ENCODE measurements at regions not wholly inside any gene's neighbourhood (a gene's known extent, or its start where the extent isn't known, plus 50 kb on each side); places are given as distances from the start of the nearest gene placed in this dataset.
"Not testable (repeated sequence)": the region's sequence is repeated elsewhere in the genome, so short reads cannot be mapped to it uniquely, and the experiment has no call there.

DNA sequence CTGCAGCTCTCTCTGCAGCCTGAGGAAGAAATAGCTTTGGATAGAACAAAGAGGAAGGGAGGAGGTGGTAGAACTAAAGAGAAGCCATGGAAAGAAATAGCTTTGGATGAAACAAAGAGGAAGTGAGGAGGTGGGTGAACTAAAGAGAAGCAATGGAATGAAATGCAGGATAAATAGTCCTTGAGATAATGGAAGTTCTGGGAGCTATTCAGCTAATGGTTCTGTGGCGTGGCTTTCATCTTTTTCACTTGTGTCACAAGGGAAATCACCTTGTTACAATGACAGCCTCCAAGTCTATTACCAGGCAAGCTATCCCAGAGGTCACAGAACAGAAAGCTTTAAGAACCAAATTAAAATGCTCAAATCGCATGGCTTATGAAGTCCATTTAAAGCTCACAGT, 141.3 kb upstream of the ARG1 start:
- DNase-seq: no peak

DNA sequence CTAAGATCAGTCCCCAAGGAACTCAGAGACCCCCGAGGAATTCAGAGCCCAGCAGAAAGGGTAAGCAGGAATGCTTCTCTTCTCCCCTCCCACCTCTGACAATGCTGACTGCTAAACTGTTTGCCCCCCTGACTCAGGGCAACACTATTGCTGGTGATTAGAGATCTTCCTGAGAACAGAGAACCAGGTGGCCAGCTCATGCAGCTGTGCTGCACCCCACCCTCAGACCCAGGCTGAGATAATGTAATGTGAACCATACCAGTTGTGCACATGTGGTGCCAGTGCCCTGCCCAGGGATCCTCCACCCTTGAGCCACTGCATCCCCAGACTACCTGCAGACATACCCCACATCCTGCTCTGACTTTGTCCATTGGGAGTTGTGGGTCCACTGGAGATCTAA, 139.1 kb upstream of the ARG1 start:
- no peak for DNase-seq

DNA sequence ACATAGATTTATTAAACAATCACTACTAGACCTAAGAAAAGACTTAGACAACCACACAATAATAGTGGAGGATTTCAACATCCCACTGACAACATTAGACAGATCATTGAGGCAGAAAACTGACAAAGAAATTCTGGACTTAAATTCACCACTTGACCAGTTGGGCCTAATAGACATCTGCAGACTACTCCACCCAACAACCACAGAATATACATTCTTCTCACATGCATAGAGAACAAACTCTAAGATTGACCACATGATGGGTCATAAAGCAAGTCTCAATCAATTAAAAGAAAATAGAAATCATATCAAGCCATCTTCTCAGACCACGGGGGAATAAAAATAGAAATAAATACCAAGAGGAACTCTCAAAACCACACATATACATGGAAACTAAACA, 136.7 kb upstream of the ARG1 start:
- no peak for DNase-seq

GRCh38 chr6:131443014-131443413, 130.0 kb upstream of the ARG1 start:
- no peak for DNase-seq

- no peak for DNase-seq
Observed at GRCh38 chr6:131443514-131443913, 129.5 kb upstream of the ARG1 start.

DNA sequence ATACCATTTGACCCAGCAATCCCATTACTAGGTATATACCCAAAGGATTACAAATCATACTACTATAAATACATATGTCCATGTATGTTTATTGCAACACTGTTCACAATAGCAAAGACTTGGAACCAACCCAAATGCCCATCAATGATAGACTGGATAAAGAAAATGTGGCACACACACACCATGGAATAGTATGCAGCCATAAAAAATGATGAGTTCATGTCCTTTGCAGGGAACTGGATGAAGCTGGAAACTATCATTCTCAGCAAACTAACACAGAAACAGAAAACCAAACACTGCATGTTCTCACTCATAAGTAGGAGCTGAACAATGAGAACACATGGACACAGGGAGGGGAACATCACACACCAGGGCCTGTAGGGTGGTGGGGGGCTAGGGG, 127.7 kb upstream of the ARG1 start:
- not testable (repeated sequence) for DNase-seq

DNA sequence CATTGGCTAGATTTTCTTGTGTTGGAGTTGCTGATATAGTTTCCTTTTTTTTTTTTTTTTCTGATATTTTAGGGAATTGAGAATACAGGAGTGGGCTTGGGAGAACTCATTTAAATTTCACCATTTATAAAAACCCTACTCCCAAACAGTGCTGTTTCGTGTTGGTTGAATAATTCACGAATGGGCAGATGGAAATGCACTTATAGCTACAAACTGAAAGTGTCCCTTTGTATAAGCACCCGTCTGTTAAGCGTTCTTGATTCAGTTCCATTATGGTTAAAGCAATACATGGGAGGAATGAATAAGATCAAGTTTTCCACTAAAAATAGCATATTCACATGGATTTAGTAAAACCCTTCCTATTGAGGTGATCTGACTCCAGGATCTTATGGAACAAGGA, 122.2 kb upstream of the ARG1 start:
- DNase-seq: no peak

DNA sequence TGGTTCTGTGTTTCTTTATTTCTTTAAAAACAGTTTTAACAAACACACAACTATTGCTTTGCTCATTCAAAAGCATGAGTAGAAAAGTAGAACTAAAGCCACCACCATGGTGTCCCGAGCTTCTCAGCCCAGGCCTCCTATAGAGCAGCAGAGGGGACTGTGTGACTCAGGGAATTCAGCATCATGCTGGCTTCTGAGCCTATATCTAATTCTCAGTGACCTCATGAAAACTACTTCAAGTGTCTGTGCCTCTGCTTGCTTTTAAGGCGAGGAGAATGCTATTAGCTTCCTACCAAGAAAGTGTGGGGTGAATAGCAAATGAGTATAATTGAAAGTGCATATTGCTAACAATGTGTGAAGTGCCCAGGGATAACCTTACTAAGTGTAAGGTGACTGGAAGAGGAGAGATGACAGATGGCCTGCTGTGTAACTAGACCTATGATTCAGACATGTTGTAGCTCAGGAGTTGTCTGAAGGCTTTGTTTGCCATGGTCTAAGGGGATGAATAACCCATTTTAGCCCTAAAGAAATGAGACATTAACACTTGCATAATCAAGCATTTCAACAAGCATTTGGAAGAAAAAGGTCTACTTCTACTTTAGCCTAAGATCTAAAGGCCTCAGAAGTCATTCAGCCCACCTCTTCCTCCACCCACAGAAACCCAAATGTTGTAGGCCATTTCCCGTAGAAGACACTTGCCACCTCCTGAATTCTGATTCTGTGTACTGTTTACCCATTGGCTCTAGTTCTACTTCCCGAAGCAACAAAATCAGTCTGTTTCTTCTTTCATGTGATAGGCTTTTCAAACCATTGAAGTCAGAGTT, 121.5 kb upstream of the ARG1 start:
- DNase-seq: no peak

DNA sequence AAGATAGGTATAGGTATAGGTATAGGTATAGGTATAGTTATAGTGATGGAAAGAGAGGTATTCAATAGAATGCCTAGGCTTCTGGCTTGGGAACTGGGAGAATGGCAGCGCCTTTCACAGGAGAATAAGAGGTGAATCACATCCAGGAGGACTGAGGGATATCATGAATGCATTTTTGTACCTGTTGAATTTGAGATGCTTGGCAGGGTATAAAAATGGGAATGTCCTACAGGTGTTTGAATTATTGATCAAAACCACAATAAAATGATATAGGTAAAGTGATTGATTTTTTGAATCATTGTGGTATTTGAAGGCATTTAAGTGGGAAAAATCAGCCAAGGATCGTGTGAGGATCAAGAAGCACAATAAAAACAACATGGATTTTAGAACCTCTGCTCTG, 119.2 kb upstream of the ARG1 start:
- DNase-seq: no peak

DNA sequence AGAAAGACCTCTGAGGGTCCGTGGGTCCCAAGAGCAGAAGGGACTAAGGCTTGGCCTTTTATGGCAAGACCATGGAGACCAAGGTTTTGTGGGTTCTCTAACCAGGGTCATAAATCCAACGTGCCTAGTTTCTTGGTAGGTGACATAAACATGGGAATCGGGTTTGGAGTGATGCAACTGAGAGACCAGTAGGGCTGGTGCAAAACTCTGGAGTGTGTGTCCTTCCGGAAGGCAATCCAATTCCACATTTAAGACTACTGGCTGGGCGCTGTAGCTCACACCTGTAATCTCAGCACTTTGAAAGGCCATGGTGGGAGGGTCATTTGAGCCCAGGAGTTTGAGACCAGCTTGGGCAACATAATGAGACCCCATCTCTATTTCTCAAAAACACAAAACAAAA, 116.5 kb upstream of the ARG1 start:
- DNase-seq: no peak

- no peak for DNase-seq
Observed at GRCh38 chr6:131459005-131459404, 114.0 kb upstream of the ARG1 start.

DNA sequence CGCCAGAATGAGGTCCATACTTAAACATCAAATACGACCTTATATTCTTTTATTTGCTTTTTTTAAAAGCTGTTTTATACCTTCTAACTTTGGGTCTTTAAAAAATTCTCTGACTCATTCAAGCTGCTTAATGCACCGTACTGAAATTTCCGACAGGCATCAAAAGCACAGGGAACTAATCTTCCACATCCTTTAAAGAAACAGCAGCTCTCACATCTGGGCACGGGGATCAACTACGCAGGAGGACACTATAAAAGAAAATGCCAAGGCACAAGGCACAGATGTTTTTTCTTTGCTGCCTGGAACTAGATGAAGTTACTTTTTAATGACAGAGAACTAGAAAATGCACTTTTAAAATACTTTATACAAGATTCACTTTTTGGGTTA, 112.4 kb upstream of the ARG1 start:
- DNase-seq: no peak

DNA sequence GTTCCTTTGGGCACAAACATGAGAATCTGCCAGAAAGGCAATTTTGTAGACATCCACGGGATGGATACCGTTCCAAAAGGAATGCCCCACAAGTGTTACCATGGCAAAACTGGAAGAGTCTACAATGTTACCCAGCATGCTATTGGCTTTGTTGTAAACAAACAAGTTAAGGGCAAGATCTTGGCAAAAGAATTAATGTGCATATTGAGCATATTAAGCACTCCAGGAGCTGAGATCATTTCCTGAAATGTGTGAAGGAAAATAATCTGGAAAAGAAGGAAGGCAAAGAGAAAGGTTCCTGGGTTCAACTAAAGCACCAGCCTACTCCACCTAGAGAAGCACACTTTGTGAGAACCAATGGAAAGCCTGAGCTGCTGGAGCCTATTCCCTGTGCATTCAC, 103.9 kb upstream of the ARG1 start:
- DNase-seq: no peak

- DNase-seq: no peak
Observed at GRCh38 chr6:131470534-131470933, 102.5 kb upstream of the ARG1 start.

DNA sequence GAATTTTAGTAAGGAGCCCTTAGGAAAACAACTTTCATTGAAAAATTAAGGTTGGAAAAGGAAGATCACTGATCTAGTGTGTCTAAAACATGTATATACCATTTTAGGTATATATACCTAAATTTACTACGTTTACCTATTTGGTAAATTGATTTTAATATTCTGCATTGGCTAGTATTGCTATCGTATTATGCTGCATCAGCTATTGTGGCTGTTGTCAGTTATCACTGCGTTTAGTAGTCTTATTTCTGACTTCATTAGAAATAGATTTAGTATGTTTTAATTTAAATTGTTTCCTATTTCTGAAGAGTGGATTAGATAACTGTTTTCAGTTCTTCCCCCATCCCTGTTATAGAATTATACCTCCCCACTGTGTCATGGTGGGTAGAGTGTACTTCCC, 101.7 kb upstream of the ARG1 start:
- no peak for DNase-seq

- not testable (repeated sequence) for DNase-seq
Observed at GRCh38 chr6:131473303-131473702, 99.7 kb upstream of the ARG1 start.

- DNase-seq: no peak
Observed at GRCh38 chr6:131476362-131476761, 96.7 kb upstream of the ARG1 start.

DNA sequence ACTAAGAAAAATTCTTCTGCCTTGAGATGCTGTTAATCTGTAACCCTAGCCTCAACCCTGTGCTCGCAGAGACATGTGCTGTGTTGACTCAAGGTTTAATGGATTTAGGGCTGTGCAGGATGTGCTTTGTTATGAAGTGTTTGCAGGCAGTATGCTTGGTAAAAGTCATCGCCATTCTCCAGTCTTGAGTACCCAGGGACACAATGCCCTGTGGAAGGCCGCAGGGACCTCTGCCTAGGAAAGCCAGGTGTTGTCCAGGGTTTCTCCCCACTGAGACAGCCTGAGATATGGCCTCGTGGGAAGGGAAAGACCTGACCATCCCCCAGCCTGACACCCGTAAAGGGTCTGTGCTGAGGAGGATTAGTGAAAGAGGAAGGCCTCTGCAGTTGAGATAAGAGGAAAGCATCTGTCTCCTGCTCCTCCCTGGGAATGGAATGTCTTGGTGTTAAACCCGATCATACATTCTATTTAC, 94.2 kb upstream of the ARG1 start:
- not testable (repeated sequence) for DNase-seq

GRCh38 chr6:131486608-131487007, 86.4 kb upstream of the ARG1 start:
- no peak for DNase-seq

DNA sequence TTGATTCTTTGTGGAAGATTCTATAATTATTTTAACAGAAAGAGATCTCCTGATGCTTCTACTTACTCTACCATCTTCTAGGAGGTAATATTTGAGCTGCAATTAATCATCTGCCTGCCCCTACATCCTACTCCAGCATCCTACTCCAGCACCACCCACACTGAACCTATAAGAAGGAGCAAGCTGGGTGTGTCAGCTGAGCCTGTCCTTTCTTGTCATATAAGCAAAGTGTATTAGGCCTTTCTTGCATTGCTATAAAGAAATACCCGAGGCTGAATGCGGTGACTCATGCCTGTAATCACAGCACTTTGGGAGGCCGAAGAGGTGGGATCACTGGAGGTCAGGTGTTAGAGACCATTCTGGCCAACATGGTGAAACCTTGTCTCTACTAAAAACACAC, 84.2 kb upstream of the ARG1 start:
- no peak for DNase-seq

GRCh38 chr6:131490441-131490840, 82.6 kb upstream of the ARG1 start:
- DNase-seq: no peak

- no peak for DNase-seq
Observed at GRCh38 chr6:131492932-131493573, 80.0 kb upstream of the ARG1 start.

- DNase-seq: not testable (repeated sequence)
Observed at GRCh38 chr6:131504387-131504786, 68.6 kb upstream of the ARG1 start.

DNA sequence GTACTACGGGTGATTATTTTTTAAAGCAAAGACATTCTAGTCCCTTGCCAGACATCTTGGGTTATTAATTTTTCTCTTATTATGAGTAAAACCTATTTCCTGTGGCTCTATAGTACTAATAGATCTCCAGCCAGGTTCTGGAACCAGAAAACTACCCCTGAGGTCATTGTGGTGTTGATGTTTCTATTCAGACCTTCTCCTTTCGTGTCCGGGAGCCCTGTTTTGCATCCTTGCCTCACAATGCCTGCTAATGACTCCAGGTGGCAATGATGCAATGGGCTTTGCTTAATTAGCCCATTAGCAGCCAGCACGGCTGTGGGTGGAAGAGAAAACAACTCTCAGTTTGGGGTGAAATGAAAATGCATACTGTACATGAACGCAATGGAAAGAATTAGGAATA, 62.9 kb upstream of the ARG1 start:
- DNase-seq: no peak

- DNase-seq: no peak
Observed at GRCh38 chr6:131510591-131510990, 62.4 kb upstream of the ARG1 start.
